Keratinocyte (primary cell): ENCODE measurements at regions not wholly inside any gene's neighbourhood (a gene's known extent, or its start where the extent isn't known, plus 50 kb on each side); places are given as distances from the start of the nearest gene placed in this dataset.
"Not testable (repeated sequence)": the region's sequence is repeated elsewhere in the genome, so short reads cannot be mapped to it uniquely, and the experiment has no call there.

Experiments
- DNase-seq: peaks from one replicate; pipeline ENCODE4 v3.0.0-alpha.2; 2011; ENCODE audit warnings: low read depth, missing footprints, low spot score
- FAIRE-seq: peaks from 2 replicates; lab custom pipeline; 2011; peaks lifted over from hg19 to GRCh38; lab: Jason Lieb, UNC
- H2AFZ ChIP-seq: 2 replicates; pipeline ENCODE4 v1.6.0; 2012; ENCODE audit warnings: low read length, control low read depth, inconsistent platforms; ENCODE audit not compliant: control insufficient read depth
- H3K27ac ChIP-seq: 2 replicates; pipeline ENCODE4 v1.5.1; 2011; ENCODE audit warnings: low read length; ENCODE audit not compliant: control insufficient read depth, insufficient read depth
- H3K27me3 ChIP-seq: 3 replicates; pipeline ENCODE4 v1.6.0; 2011; ENCODE audit warnings: low read length; ENCODE audit not compliant: control insufficient read depth, insufficient read depth; ENCODE audit errors: extremely low read depth
- H3K36me3 ChIP-seq, 2 experiments: 2 replicates in 1 of 2; 3 replicates in 1 of 2; pipeline ENCODE4 v1.5.1; 2011; ENCODE audit warnings: low read length in 2 of 2, mild to moderate bottlenecking in 1 of 2; ENCODE audit not compliant: control insufficient read depth in 2 of 2, insufficient read depth in 2 of 2; ENCODE audit errors: extremely low read depth in 1 of 2
- H3K4me1 ChIP-seq: 3 replicates; pipeline ENCODE4 v1.5.1; 2011; ENCODE audit warnings: low read length; ENCODE audit not compliant: control insufficient read depth, insufficient read depth; ENCODE audit errors: extremely low read depth
- H3K4me2 ChIP-seq: 3 replicates; pipeline ENCODE4 v1.6.0; 2011; ENCODE audit warnings: low read depth, low read length; ENCODE audit not compliant: control insufficient read depth, insufficient read depth; ENCODE audit errors: extremely low read depth
- H3K4me3 ChIP-seq, 3 experiments: fragments of 200-600 bp in 1 of 3; sonication (generic) in 1 of 3; 2 replicates in 2 of 3; 3 replicates in 1 of 3; pipeline ENCODE4 v1.5.1; 2011 to 2016; ENCODE audit warnings: low read length in 3 of 3, mild to moderate bottlenecking in 3 of 3, control low read depth in 2 of 3, inconsistent platforms in 1 of 3, low read depth in 1 of 3, mixed read lengths in 1 of 3, mixed run types in 1 of 3, moderate library complexity in 1 of 3; ENCODE audit not compliant: control insufficient read depth in 2 of 3, insufficient read depth in 2 of 3; ENCODE audit errors: extremely low read depth in 1 of 3
- H3K79me2 ChIP-seq: 2 replicates; pipeline ENCODE4 v1.6.0; 2012; ENCODE audit warnings: low read length; ENCODE audit not compliant: control insufficient read depth, insufficient read depth
- H3K9ac ChIP-seq: 3 replicates; pipeline ENCODE4 v1.6.0; 2011; ENCODE audit warnings: low read length; ENCODE audit not compliant: control insufficient read depth, insufficient read depth; ENCODE audit errors: extremely low read depth
- H3K9me1 ChIP-seq: 3 replicates; pipeline ENCODE4 v1.6.0; 2011; ENCODE audit warnings: low read length; ENCODE audit not compliant: control insufficient read depth, insufficient read depth; ENCODE audit errors: extremely low read depth
- H3K9me3 ChIP-seq: 2 replicates; pipeline ENCODE4 v1.5.1; 2012; ENCODE audit warnings: low read depth, low read length; ENCODE audit not compliant: control insufficient read depth
- H4K20me1 ChIP-seq: 3 replicates; pipeline ENCODE4 v1.6.0; 2011; ENCODE audit warnings: low read length; ENCODE audit not compliant: control insufficient read depth, insufficient read depth; ENCODE audit errors: extremely low read depth
- EZH2 ChIP-seq: IDR thresholded peaks from one replicate; pipeline ENCODE4 v1.6.1; 2012; ENCODE audit warnings: inconsistent platforms, mild to moderate bottlenecking, low read length, moderate library complexity
- dilution Hi-C: fragments of 300-500 bp; cut with MboI; formaldehyde crosslinking; loops from one replicate; pipeline ENCODE4 v1.7.0; 2020; ENCODE audit warnings: low sequenced_read_pairs; ENCODE audit not compliant: extremely low pct_ligation_motif_present
- TF ChIP-seq, protein P1 (sequence below), 3 experiments: IDR thresholded peaks in 1 of 3; conservative IDR thresholded peaks in 1 of 3; optimal IDR thresholded peaks in 1 of 3; 2 replicates in 2 of 3; 3 replicates in 1 of 3; pipeline versions ENCODE3 to v1.5.1; 2011; ENCODE audit warnings: low read length in 3 of 3, mild to moderate bottlenecking in 3 of 3, moderate library complexity in 2 of 3, control low read depth in 1 of 3, inconsistent platforms in 1 of 3; ENCODE audit not compliant: insufficient read depth in 2 of 3; ENCODE audit errors: extremely low read depth in 1 of 3

DNA sequence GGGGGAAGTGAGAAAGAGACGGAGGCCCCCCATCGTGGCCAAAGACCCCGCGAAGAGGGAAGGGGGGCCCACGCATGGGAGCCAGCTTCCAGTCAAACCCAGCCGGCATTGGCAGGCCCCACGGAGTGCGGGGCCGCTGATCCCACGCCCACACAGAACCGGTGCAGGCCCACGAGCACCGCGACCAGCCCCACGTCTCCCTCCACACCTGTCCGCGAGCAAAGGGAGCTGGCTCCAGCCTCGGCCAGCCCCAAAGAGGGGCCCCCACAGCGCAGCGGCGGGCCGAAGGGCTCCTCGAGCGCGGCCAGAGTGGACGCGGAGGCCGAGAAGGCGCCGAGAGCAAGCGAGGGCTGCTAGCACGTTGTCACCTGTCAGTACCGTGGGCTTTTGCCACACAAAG, 125.0 kb upstream of the TWIST2 start:
- dilution Hi-C loops, result no loop called here
- no peaks in the 10 kb centered on the region for H3K36me3 ChIP-seq
- no peak overlapping the region for H3K4me3 ChIP-seq
- DNase-seq, result no peak
- no peak for FAIRE-seq
- H3K4me2 ChIP-seq, result no peak overlapping the region
- H2AFZ ChIP-seq, result no peak overlapping the region
- no peak for TF ChIP-seq EZH2
- TF ChIP-seq, protein P1, sequence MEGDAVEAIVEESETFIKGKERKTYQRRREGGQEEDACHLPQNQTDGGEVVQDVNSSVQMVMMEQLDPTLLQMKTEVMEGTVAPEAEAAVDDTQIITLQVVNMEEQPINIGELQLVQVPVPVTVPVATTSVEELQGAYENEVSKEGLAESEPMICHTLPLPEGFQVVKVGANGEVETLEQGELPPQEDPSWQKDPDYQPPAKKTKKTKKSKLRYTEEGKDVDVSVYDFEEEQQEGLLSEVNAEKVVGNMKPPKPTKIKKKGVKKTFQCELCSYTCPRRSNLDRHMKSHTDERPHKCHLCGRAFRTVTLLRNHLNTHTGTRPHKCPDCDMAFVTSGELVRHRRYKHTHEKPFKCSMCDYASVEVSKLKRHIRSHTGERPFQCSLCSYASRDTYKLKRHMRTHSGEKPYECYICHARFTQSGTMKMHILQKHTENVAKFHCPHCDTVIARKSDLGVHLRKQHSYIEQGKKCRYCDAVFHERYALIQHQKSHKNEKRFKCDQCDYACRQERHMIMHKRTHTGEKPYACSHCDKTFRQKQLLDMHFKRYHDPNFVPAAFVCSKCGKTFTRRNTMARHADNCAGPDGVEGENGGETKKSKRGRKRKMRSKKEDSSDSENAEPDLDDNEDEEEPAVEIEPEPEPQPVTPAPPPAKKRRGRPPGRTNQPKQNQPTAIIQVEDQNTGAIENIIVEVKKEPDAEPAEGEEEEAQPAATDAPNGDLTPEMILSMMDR (optimal IDR thresholded peaks at IDR 0.05 in 1 of 3, IDR thresholded peaks at IDR 0.05 in 1 of 3, conservative IDR thresholded peaks at IDR 0.05 in 1 of 3; ENCODE audit: extremely low read depth in 1 of 3, insufficient read depth in 2 of 3, low read length in 3 of 3), result no peak
- H3K4me1 ChIP-seq, result peaks cover 22% of the 10 kb centered on the region
- no peak overlapping the region for H3K27ac ChIP-seq
- no peaks in the 10 kb centered on the region for H3K9me1 ChIP-seq
- H3K79me2 ChIP-seq, result no peaks in the 10 kb centered on the region
- H3K9ac ChIP-seq, result no peak overlapping the region
- H3K27me3 ChIP-seq, result no peaks in the 10 kb centered on the region
- H3K9me3 ChIP-seq, result no peaks in the 10 kb centered on the region
- H4K20me1 ChIP-seq, result no peaks in the 10 kb centered on the region

DNA sequence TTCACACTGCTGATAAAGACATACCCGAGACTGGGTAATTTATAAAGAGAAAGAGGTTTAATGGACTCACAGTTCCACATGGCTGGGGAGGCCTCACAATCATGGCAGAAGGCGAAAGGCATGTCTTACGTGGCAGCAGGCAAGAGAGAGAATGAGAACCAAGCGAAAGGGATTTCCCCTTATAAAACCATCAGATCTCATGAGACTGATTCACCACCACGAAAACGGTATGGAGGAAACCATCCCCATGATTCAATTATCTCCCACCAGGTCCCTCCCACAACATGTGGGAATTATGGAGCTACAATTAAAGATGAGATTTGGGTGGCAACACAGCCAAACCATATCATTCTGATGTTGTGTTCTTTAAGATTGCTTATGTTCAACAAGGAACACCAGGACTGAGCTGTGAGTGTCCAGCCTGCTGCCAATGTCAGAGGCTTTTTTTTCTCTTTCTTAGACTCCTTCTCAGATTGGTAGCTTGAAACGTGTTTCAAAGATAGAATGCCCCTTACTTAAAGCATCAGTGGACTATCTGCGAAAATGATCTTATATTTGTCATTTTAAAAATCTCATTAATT, 124.1 kb upstream of the TWIST2 start:
- H3K36me3 ChIP-seq, FAIRE-seq, H3K27me3 ChIP-seq, H3K4me2 ChIP-seq, H2AFZ ChIP-seq, H3K9ac ChIP-seq, H3K4me3 ChIP-seq, DNase-seq, H3K79me2 ChIP-seq, H3K9me3 ChIP-seq, dilution Hi-C loops, H3K27ac ChIP-seq, H3K9me1 ChIP-seq, H4K20me1 ChIP-seq: not testable (repeated sequence)
- H3K4me1 ChIP-seq, result peaks cover 31% of the 10 kb centered on the region

DNA sequence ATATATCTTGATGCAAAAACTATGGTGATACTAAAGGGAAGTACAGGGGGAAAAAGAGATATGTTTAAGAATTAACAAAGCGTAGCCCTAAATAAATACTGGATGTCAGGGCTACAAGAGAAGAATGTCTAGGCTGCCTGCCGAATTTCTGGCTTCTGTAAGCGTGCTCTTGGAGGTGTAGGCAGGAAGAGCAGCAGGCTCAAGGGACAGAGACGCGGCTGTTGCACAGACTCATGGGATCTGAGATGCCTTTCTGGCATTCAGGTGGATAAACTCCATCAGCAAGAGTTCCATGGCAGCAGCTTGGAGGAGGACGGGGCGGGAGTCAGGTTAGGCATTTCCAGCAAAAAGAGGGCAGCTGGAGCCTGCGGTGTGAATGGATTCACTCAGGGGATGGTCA, 123.2 kb upstream of the TWIST2 start:
- no peak overlapping the region for H3K27ac ChIP-seq
- H3K27me3 ChIP-seq, result no peaks in the 10 kb centered on the region
- H3K4me2 ChIP-seq, result no peak overlapping the region
- H3K9me3 ChIP-seq, result no peaks in the 10 kb centered on the region
- no peaks in the 10 kb centered on the region for H3K9me1 ChIP-seq
- FAIRE-seq (no peak), DNase-seq (no peak)
- H3K9ac ChIP-seq, result no peak overlapping the region
- dilution Hi-C loops, result no loop called here
- no peak for TF ChIP-seq EZH2
- TF ChIP-seq, protein P1 (optimal IDR thresholded peaks at IDR 0.05 in 1 of 3, IDR thresholded peaks at IDR 0.05 in 1 of 3, conservative IDR thresholded peaks at IDR 0.05 in 1 of 3; ENCODE audit: extremely low read depth in 1 of 3, insufficient read depth in 2 of 3, low read length in 3 of 3), result no peak
- H2AFZ ChIP-seq, result no peak overlapping the region
- H3K79me2 ChIP-seq, result no peaks in the 10 kb centered on the region
- H3K4me1 ChIP-seq, result peaks cover 37% of the 10 kb centered on the region
- H4K20me1 ChIP-seq, result no peaks in the 10 kb centered on the region
- no peaks in the 10 kb centered on the region for H3K36me3 ChIP-seq
- no peak overlapping the region for H3K4me3 ChIP-seq
